Activated CD4-positive, alpha-beta T cell treated with anti-CD3 and anti-CD28 coated beads, Interleukin-2, amount 50 U/mL, for 48 hours (primary cell): ENCODE measurements at regions not wholly inside any gene's neighbourhood (a gene's known extent, or its start where the extent isn't known, plus 50 kb on each side); places are given as distances from the start of the nearest gene placed in this dataset.

Experiments used
- DNase-seq, 2 experiments: peaks; one replicate each; pipeline ENCODE4 v3.0.0-alpha.2; 2020

DNA sequence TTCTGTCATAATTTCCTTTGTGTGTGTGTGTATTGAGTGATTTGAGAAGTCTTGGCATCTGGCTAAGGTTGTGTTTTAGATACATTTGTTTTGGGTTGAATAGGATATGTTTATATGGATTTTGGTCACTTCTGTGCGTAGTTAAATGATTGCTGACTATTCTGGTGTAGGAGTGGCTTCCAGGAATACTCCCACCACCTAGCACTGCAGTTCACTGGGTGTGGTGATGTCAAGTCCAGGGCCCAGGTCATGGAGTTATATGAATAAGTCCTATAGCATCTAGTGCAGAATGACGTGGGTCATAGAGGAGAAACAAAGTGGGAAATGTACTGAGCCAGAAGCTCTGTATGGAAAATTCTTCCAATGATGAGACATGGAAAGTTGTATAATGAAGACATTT, 465.4 kb upstream of the CCL2 start:
- no peak for DNase-seq

DNA sequence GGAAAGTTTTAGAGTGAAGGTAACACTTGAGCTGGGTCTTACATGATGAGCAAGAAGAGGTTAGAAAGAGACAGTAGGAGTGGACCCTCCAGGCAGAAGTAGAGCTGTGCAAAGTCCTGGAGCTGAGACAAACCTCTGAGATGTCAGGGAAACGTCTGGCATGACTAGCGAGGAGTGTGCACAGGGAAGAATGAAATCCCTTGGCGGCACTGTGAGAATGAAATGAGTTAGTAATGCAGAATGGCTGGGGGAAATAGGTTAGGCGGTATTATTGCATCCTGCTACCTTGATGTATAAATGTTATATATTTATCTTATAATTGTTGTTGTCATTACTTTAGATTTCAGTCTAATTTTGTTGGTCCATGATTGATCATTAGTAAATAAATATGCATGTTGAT, 457.9 kb upstream of the CCL2 start:
- DNase-seq = no peak

DNA sequence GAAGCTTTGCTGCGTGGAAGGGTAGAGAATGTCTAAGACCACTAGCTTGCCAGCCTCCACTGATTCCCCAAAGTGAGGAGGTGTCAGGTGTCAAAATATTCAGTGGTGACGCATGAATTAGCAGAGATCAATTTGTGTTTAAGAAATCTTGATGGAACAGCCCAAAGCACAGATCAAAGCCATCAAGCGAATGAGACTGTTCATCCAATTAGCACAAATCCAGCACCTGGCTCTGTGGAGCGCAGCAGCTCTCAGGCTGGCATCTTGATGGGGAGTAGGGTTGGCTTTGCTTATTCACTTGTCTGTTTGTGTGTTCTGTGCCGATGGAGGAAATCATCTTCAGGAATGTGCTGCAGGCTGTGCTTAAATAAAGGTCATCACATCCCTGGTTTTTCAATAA, 456.8 kb upstream of the CCL2 start:
- no peak for DNase-seq

DNA sequence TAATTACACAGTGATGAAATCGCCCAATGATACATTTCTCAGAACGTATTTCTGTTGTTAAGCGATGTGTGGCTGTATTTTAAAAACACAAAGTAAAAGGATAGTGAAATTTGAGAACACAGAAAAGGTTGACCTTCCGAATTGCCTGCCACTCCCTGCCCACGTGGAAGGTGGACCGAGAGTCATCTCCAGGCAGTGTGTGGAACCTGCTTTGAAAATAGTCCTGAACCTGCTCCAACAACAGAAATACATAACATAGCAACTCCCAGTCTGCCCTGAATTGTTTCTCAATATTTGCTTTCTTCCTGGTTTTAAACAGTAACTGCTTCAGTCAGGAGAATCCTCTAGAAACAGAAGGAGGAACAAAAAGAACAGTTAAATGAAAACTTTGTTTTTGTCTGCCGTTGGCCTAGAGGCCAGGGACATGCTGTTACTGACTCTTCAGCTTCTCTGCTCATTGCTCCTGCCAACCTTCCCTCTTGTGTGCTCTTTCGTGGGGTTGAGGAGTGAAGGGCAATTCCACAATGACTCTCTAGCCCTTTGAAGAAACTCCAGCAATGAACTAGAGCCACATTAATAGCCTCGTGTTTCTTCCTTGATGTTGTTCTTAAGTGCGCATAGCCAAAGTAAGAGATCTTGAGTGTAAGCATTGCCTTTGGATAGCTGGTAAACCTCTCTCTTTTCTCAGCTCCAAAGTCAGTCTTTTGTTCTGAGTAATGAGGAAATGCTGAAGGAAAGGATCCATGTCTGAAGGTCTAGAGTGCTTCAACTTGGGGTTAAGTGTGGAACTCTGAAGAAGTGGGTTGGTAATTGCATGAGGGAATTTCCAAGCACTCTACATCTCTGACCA, 452.5 kb upstream of the CCL2 start:
- DNase-seq = no peak

DNA sequence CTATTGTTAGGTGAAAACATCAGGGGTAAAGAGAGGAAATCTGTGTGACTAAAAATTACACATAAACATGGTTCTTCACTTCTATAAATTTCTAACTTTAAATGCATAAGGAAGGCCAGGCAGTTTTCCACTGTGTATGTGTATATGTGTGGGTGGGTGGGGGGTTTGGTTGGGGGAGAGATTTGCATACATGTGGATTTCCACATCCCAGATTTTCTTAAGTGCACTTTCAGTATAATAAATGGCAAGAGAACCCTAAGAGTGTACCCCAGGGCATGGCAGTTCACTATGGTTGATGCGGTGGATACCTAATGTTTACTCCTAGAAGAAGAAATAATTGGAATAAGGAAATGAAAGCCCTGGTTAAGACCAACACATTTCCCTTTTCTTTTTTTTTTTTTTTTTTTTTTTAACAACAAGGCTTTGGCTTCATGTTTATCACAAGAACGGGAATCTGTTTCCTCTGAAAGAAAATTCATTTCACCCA, 451.8 kb upstream of the CCL2 start:
- no peak for DNase-seq

DNA sequence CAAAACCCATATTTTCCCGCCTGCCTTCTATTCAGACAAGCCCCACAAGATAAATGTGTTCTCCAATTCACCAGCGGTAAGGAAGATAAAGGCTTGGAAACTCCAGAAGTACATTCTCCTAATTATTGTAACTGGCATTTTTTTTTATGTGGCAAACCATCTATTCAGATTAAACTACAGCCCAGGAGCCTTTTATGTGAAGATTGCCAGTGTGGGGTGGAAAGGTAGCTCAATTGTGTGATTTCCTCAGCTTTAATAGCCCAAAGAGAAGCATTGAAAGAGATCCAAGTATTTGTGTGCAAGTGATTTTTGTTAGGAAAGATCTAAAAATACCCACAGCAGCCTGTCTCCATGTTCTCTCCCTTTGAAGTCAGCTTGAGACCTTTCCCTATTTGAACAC, 451.4 kb upstream of the CCL2 start:
- no peak for DNase-seq

DNA sequence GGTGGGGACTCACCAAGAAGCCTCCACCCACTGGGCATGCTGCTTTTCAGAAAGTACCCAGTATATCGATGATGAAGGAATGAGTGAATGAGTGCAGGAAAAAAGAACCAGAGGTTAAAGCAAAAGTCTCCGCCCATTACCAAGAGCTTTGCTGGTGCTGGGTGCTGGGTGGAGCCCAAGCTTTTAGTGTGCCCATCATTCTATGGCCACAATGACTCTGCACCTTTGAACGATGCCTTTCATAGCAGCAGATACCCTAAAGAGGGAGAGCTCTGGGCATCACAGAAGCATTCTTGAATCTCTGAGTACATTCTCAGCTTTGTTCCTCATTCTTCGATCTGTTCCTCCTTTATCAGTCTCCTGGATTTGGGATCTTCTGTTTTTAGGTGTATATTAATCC, 450.7 kb upstream of the CCL2 start:
- DNase-seq = no peak

DNA sequence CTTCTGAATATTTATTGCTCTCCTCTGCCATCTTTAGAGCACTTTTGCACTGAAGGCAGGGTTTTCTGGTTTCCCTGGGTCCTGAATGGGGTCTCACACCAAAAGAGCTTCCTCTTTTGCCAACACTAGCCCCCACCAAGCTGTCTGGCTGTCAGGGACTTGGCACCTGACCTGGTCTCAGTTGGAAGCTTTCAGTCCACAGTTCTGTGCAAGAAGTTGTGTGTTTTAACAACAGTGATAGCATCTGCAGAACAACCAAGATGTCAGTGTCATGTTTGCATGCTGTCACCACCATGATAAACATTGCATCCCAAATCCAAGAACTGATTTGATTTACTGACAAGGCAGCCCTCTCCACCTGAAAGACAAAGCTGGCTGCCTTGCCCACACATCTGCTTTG, 448.5 kb upstream of the CCL2 start:
- no peak for DNase-seq

DNA sequence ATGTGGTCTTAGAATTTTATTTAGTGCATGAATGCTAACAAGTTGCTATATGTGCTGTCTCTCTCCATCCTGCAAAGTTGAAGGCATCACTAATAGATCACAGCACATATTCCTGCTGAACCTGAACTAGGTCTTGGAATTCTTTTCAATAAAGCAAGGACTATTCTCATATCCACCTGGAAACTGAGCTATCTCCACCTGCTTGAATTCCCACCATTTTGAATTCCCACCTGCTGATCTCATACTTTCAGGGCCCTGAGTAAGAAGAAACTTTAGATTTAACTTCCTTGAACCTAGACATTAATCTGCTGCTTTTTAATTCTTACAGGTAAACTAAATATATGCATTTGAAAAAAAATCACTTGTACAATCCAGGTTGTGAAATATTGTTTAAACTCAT, 445.3 kb upstream of the CCL2 start:
- no peak for DNase-seq

DNA sequence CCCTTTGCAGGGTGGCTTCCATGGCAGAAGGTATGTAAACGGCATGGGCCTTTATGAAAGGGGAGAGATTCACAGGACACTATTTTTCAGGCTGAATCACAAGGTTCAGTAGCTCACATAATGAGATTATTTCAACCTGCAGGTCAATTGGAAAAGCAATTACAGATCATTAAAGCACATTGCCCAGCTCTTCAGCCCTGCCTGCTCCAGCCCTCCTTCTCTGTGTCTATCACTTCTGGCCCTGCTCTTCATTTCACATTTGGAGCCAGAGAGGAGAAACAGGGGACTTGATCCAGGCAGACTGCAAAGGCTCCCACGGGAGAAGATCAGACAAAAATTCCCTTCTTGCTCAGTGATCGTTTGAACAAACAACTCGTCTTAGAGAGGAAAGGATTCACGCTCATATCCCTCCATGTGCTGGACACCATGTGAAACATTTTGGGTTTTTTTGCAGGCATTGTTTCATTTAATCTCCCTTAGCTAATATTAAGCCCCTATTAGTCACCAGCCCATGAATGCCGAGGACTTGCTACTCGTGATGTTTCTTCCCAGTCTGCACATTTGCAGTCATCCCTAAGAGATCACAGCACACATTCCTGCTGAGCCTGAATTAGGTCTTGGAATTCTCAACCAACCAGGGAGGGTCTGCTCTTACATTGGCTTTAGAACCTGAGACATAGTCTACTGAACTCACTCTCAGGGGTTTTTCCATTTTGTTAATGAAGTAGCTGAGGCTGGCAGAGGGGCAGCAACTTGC, 443.9 kb upstream of the CCL2 start:
- DNase-seq = no peak

DNA sequence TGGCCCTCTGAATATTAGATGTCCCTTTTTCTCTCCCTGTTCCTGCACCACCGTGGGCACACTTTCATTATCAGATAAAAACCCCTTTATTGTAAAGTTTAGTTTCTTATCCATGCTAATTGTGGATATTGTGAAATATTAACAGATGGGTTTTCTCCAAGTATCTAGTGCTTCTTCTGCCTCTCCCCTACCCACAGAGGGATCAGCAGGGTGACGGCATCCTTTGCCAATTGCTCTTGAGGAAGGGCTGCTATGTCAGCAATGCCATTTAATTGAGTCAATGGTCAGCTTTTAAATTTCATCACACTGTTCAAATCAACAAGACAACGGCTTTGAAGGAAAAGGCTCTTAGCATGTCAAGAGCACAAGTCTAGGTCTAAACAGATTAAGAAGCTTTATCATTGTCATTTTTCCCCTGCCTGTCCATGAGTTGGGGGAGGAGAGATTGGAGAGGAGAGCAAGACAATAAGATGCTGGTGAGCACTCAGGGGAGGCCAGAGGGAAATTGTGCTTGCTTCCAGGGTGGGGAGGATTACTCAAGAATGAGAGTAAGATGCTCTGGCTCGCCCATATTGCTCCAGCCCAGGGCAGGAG, 443.0 kb upstream of the CCL2 start:
- DNase-seq = no peak

DNA sequence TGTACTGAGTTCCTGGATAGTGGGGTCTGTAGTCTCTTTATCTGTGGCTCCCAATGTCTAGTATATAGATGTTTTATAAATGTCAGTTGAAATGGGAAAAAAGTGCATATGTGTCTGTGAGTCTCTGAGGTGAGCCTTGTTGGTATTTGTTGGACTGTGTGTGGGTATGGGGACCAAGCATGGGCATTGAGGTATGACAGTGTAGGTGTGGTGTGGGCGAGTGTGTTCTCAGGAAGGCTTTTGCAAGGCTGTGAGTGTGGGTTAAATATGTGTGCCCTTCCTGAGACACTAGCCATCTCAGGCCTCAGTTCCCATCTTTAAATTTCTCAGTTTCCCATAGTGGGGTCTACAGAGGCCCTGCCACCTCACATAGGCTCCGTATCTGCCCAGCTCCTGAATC, 440.2 kb upstream of the CCL2 start:
- DNase-seq = no peak

DNA sequence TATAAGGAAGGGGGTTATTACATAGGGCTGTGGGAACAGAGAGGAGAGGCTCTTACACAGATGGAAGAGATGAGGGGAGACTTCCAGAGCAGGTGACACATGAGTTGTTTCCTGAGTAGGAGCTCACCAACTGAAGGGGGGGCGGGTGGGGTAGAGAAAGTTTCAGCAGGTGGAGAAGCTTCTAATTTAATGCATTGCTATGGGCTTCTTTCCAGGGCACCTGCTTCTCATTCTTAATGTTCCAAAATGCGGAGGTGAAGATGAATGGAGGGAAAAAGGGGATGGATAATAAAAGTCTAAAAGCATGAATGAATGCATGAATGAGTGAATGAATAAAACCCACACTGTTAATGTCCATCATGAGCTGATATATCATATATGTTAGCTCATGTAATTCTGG, 439.0 kb upstream of the CCL2 start:
- no peak for DNase-seq

DNA sequence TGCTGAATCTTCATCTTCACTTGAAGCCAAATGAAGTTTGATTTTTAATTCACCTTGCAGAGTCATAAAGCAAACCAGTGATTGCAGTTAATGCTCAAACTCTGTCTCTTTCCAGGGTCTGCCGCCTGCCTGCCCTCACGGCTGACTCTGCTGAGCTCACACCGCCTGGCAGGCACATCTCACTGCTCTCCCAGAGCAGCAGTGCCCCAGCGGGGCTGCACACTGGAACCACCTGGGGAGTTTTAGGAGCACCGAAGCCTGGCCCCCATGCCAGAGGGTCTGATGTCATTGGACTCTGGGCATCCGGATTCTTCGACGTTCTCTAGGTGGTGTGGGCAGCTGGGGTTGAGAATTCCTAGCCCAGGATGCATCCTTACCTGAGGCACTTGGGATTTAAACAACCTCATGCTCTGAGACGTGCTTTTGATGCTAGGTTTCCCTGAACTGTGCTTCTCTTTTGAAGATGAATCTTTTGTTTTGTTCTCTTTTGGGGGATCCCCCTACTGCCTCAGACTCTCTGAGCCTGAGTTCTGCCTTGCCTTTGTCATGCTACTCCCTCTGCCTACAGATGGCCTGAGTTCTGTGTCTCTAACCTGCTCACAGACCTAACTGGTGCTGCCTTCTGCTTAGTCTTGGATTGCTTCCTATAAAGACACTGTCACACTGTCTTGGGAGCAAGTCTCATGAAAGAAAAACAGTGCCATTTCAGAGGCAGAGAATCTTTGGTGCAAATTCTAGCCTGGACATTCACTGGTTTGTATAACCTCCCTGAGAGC, 438.1 kb upstream of the CCL2 start:
- DNase-seq = no peak

DNA sequence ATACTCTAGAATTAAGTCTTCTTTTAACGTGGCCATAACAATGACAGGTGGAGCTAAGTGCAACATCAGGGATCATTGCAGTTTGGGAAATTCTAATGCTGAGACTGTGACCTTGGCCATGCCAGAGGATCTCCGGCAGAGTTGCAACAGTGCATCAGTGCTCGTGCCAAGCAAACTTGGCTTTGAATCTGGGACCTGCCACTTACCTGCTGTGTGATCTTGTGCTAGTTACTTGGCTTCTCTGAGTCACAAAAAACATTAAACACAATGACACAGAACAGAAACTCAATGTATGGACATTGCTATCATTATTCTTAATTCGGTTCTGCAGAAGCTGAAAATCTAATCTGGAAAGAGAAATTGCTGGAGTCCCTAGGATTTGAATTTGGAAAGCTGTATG, 435.5 kb upstream of the CCL2 start:
- no peak for DNase-seq

DNA sequence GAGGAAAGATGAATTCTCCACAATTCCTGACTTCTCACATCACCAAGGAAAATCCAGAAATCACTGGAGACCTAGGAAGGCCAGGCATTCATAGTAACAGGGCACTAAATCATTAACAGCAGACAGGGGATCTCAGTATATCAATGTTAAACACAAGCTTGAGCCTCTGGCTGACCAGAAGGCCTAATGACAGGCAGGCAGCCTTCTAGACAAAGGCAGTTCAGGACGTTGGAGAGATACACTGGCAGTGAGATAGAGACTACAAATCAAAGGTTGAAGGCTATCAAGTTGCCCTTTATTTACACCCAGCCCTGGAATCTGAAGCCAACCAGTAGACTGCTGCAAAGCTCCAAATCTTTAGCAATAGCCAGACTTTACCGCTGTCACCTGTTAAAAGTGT, 422.8 kb upstream of the CCL2 start:
- DNase-seq = no peak

DNA sequence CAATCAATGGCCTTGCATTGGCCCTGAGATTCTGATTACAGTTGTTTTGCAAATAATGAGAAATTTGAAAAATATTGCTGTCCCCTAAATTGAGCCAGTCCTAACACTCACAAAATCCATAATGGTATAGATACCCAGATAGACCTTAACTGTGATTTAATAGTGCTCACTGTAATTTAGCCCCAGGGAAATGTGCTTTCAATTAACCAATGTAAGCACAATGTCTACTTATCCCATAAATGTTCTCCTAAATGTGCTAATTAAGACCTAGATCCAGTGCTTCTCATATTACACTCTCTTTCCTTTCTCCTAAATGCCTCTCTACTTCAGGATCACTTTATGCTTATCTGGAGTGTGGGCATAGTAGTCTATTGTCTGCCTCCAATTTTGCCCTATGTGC, 417.8 kb upstream of the CCL2 start:
- no peak for DNase-seq

DNA sequence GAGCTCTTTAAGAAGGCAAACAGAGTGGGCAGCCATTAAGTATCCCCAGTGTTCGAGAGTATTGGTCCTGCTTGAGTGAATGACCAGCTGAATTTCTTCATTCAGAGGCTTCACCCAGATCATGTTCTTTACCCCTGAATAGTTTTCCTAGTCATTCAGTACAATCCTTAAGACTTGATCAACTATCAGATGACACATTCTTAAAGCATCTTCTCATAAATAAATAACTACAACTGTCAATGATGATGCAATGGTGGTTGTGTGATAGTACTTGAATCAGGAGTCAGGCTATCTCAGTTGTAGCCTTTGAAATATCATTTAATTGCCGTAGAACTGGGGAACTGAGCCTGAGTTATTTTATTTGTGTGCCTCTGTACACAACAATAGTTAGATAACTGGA, 416.8 kb upstream of the CCL2 start:
- no peak for DNase-seq

DNA sequence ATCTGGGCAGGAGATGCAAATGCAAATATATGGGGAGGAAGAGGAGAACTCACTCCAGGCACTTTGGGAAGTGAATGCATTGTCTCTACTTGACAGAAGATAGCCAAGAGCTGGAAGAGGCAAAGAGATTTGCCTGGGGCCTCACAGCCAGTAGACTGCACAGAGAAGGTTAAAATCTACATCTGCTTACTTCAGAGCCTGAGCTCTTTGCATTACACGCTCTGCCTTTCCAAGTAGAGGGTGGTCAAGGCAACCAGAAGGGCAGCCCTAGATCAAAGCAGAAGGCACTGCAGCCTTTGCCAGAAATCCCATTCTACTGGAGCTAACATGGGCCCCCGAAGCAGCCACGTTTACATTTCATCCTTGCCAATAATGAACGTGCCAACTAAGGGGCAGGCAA, 407.2 kb upstream of the CCL2 start:
- no peak for DNase-seq

DNA sequence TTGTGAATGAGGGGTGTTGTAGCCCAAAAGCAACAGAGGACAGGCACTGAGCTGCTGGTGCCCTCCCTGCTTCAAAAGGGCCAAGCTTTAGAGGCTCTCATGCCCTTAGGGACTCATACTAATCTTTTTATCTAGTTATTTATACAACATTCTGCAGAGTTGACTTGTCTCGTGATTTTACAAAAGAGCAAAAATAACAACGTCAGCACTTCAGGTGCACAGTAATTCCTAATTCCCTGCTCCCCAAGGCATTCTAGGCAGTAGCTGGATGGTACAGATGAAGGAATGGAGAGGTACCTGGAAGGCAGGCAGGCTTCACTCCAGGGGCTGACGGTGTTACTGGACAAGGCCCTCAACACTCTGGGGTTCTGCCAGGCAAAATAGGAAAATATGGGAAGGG, 406.7 kb upstream of the CCL2 start:
- no peak for DNase-seq

DNA sequence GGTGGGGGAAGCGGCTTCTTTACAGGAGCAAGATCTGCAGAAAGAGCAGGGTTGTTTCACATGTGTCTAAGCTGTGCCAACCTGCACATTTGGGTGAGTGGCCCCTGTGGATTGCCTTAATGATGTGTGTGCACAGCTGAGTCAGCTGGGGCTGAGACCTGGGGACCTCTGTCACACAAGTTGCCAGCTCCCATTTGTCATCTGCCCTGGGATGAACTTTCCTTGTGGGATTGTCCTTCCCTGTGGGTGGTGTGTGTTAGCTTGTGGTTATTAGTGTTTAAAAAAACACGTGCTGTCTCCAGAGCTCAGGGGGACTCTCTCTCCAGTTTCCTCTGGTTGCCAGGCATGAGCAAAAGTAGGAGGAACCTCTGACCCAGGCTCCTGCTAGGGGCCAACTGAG, 400.5 kb upstream of the CCL2 start:
- no peak for DNase-seq

DNA sequence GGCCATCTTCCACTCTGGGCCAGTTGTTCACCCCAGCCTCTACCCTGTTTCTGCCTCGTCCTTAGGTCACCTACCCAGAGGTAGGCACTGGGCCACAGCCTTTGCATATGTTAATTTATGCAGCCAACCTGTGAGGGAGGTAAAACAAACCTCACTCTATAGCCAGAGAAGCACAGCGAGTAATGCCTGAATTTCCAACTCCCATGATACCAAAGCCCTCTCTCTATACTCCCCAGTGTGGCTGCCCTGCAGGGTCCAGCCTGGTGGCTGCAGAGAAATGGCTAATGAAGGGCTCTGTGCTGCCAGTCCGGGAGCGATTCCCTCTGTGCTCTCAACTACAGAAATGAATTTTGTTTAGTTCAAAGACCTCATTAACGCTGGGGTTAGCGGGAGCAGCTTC, 397.0 kb upstream of the CCL2 start:
- no peak for DNase-seq

DNA sequence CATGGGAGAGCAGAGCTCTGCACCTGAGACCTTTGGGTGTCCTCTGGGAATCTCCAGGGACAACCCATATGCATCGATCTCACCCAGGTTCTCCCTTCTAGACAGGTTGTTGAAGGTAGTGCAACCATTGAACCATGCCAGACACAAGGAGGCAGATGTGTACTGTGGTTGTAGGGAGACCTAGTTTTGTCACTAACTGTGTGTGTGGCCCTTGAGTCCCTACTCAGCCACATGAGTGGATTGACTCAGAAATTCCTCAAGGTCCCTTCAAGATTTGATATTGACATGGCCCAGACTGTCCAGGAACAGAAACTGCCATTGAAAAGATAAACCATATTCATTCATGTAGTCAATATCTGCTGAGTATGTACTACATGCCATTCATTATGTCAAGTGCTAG, 396.4 kb upstream of the CCL2 start:
- DNase-seq = no peak
